RPMI7951 (cell line): ENCODE measurements at regions not wholly inside any gene's neighbourhood (a gene's known extent, or its start where the extent isn't known, plus 50 kb on each side); places are given as distances from the start of the nearest gene placed in this dataset.
A peak's percentile ranks its signal among the peaks of the same experiment; 100 is the strongest.
"Not testable (repeated sequence)": the region's sequence is repeated elsewhere in the genome, so short reads cannot be mapped to it uniquely, and the experiment has no call there.

ENCODE experiments used
- DNase-seq: peaks from one replicate; pipeline ENCODE4 v3.0.0-alpha.2; 2012; ENCODE audit warnings: low read depth

- DNase-seq = no peak
Measured at GRCh38 chrX:82292803-82293202, 1090.9 kb downstream of the SH3BGRL start.

DNA sequence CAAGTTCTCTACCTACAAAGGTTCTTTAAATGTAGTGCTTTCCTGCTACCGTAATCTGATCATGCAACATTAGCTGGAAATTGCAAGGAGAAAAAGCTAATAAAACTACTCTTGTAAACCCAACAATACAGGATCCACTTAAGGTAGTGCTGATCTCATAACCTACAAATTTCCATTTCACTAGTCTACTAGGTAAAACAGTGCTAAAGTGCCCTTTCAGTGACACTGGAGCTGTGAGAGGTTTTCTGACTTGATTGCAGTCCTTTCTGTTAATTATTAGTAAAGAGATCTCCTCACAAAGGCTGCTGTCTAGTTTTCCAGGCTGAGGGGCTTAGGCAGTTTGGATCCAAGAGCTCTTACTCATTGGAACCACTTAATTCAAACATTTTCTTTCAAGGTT is 1118.7 kb downstream of the SH3BGRL start:
- DNase-seq = no peak

GRCh38 chrX:82333575-82333974 is 1131.7 kb downstream of the SH3BGRL start:
- DNase-seq = no peak

DNA sequence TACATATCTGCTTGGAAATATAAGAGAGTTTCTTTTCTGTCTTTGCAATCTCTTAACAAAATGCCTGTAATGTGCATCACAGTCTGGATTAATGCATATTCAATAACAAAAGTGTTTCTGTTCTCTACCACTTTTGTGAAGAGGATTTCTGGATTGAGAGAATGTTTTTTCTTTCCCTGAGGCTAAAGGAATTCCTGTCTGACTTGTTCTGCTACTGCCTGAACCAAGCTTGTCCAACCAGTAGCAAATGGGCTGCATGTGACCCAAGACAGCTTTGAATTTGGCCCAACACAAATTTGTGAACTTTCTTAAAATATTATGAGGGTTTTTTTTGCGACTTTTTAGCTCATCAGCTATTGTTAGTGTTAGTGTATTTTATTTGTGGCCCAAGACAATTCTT is 1133.9 kb downstream of the SH3BGRL start:
- no peak for DNase-seq

- no peak for DNase-seq
Measured at GRCh38 chrX:82342531-82342930, 1140.6 kb downstream of the SH3BGRL start.

DNA sequence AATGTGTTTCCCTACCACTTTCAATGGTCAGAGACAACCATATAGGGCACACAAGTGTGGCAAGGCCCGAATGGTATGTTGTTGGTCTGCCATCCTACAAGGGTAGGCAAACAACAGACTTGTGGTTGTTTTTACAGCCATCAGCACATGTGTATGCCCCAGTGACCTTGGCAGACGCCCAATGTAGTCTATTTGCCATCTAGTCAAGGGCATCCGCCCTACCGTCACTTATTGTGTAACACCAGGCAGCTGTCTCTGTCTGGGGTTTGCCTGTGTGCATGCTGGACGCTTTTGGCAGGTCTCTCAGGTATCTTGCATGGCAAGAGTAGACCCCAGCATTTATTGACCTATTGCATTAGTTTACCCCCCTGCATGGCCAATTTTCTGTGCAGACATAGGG is 1145.5 kb upstream of the POU3F4 start:
- no peak for DNase-seq

DNA sequence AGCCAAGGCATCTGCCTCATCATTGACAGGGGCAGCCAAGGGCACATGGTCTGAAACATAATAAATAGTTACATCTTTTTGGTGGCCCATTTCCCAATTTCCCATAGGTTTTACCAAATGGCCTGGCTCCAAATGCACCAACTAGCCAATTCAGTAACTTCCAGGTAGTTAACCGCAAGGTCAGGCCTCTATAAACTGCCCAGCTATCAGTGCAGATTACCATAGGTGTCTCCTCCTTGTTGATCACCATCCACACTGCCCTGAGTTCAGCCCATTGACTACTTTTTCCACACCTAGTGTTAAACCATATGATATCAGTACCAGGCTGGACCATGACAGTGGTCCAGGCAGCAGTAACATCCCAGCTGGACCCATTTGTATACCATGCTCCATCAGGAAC is 1145.1 kb upstream of the POU3F4 start:
- DNase-seq = no peak

DNA sequence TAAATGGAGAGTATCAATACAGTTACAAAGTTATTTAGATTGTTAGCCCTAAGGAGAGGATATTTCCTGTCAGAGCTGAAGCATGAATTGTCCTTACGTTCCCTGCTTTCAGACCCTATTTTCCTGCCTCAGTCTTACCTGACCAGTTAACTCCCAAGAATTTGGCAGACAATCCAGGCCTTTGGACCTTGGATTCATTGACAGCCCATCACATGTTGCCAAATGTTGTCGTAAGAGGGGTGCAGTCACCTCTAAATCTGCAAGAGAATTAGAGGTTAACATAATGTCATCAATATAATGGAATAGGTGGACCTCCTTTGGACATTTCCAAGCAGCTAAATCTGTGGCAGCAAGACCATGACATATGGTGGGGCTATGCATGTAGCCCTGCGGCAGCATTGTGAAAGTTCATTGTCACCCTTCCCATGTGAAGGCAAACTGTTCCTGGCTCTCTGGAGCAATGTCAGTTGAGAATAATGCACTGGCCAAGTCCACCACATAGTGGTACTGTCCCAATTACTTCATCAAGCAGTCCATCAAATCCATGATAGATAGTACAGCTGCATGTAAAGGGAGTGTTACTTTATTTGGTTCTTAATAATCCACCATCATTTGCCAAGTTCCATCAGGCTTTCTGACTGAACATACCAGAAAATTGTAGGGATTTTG is 1137.0 kb upstream of the POU3F4 start:
- DNase-seq = no peak

DNA sequence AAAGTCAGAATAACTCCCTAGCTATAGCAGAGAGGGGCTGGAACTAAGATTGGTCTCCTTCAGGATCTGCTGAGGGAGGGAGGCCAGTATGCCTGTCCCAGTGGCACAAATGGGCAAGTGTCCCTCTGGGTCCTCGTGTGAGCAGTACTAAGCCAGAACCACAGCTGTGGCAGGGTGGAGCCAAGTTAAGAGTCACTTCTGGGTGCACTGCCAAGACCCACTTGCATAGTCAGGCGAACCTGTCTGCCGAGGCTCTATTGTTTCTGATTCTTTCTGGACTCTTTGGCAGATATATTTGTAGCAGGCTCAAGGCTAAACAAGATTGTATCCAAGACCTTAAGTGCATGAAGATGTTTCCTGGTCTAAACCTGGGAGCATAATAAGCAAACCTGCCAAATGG is 1123.7 kb upstream of the POU3F4 start:
- no peak for DNase-seq

DNA sequence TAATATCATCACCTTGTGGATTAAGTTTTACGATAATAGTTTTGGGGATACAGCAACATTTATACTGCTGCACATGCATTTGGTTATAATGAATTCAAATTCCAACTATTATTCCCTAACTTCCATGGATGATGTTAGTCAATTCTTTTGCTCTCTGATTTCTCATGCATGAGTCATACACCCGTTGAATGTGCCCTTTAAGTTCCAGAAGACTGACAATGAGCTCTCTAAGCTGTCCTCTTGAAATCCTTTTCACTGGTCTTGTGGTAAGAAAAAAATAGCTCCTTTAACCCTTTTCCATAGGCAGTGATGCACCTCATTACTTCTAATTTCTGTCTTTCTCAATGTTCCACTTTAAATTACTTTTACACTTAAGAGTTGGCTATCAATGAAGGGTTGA is 1095.2 kb upstream of the POU3F4 start:
- peak; percentile 5 for DNase-seq

DNA sequence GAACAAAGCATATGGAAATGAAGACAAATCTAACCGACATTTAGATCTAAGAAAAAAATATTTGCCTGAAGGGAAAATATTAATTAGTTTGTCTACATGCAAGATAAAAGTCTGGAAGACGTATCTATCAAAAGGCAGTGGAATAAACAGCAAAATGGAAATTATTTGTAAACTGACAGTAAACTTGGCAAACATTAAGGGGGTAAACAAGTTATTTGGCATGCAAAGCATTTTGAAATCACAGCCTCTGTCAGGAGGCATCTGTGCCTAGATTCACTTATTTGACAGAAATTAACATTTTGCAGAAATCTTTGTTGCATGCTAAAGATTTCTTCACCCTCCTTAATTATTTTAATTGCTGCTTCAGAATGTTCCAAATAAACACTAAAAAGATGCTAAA is 1065.8 kb upstream of the POU3F4 start:
- DNase-seq = no peak

DNA sequence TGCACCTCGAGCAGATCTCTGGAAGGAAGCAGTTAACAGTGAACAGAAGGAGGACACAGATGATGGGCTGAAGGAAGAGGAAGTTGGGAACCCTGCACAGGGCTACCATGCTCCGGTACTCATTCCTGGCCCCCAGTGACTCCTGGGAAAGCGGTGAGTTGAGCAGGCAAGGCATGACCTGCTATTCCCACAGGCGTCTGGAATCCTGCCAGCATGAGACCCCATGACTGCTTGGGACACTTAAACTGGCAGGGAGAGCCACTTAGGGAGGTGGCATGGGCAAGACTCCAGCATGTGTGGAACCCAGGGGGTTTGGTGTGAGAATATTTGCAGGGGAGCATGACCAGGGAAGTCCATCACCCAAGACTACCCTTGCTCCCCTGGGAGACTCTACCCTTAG is 1056.4 kb upstream of the POU3F4 start:
- DNase-seq = no peak

DNA sequence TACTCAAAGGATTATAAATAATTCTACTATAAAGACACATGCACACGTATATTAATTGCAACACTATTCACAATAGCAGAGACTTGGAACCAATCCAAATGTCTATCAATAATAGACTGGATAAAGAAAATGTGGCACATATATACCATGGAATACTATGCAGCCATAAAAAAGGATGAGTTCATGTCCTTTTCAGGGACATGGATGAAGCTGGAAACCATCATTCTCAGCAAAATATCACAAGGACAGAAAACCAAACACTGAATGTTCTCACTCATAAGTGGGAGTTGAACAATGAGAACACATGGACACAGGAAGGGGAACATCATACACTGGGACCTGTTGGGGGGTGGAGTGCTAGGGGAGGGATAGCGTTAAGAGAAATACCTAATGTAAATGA is 1052.2 kb upstream of the POU3F4 start:
- not testable (repeated sequence) for DNase-seq

GRCh38 chrX:82458207-82458754 is 1049.8 kb upstream of the POU3F4 start:
- DNase-seq = no peak

DNA sequence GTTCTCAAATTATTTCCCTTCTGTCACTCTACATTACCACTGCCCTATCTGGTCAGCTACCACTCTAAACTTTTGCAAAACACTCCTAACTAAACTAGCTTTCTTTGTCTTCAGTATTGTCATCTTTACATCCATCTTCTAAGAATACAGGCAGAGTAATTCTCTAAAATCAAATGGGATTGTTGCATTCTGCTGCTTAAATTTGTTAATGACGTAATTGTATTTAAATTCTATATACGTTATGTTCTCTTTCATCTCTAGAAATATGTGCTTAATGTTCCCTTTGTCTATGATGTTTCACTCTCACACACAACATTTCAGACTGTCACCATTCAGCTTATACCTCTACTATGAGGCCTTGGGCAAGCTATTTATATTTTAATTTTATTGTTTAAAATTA is 1041.1 kb upstream of the POU3F4 start:
- no peak for DNase-seq
